ENCODE measurements at regions not wholly inside any gene's neighbourhood (a gene's known extent, or its start where the extent isn't known, plus 50 kb on each side); places are given as distances from the start of the nearest gene placed in this dataset.
"Not testable (repeated sequence)": the region's sequence is repeated elsewhere in the genome, so short reads cannot be mapped to it uniquely, and the experiment has no call there.

- TF ChIP-seq ILF3 (IDR thresholded peaks at IDR 0.05; ENCODE audit: borderline replicate concordance), result no peak
Measured at GRCh38 chr2:186426153-186427016, 59.7 kb upstream of the ZC3H15 start (continued).

- H3K9me3 ChIP-seq (replicated peaks; ENCODE audit: control insufficient read depth, insufficient read depth, low read depth, low read length); H3K9me1 ChIP-seq (ENCODE audit: control insufficient read depth, insufficient read depth, low read length); CTCF ChIA-PET (ENCODE audit: low intra/inter-chr PET ratio); intact Hi-C loops (cut with micrococcal nuclease); FAIRE-seq; H3K79me2 ChIP-seq (ENCODE audit: control insufficient read depth, insufficient read depth, low read length); POLR2A ChIA-PET; H3K36me3 ChIP-seq (ENCODE audit: control insufficient read depth, insufficient read depth, low read length); H3K27me3 ChIP-seq (ENCODE audit: control insufficient read depth in 2 of 2, insufficient read depth in 2 of 2, low read length in 2 of 2); H4K20me1 ChIP-seq (replicated peaks; ENCODE audit: control insufficient read depth, insufficient read depth, low read length); H3K4me3 ChIP-seq; H3K27ac ChIP-seq (ENCODE audit: extremely low read depth, low read depth, low read length); DNase-seq (ENCODE audit: extremely low read depth in 1 of 4, low spot score in 3 of 4); H3K4me2 ChIP-seq (ENCODE audit: insufficient read depth, low read length); in situ Hi-C loops (cut with MboI); BruUV-seq (replicated peaks); H3K4me1 ChIP-seq (replicated peaks in 1 of 2; ENCODE audit: control insufficient read depth in 2 of 2, insufficient read depth in 2 of 2, low read length in 2 of 2); H2AFZ ChIP-seq (ENCODE audit: low read depth, low read length); H3K9ac ChIP-seq (ENCODE audit: insufficient read depth in 1 of 2, low read depth in 2 of 2, low read length in 2 of 2); ATAC-seq: not testable (repeated sequence)
- 14% methylated on average over 1 of the region's 3 CpGs for WGBS (ENCODE audit: insufficient coverage, low coverage, missing lambda C conversion rate)
Measured at GRCh38 chr2:186427017-186427350, 59.1 kb upstream of the ZC3H15 start.

- CTCF ChIA-PET (ENCODE audit: low intra/inter-chr PET ratio), result no interaction called here
- Histone ChIP-seq H4K20me1 (replicated peaks; ENCODE audit: control insufficient read depth, insufficient read depth, low read length) (no peaks in the 10 kb centered on the region), H3K4me3 (no peak overlapping the region), H3K4me1 (replicated peaks in 1 of 2; ENCODE audit: control insufficient read depth in 2 of 2, insufficient read depth in 2 of 2, low read length in 2 of 2) (no peaks in the 10 kb centered on the region), H3K9me3 (replicated peaks; ENCODE audit: control insufficient read depth, insufficient read depth, low read depth, low read length) (no peaks in the 10 kb centered on the region), H3K36me3 (ENCODE audit: control insufficient read depth, insufficient read depth, low read length) (no peaks in the 10 kb centered on the region), H3K79me2 (ENCODE audit: control insufficient read depth, insufficient read depth, low read length) (no peaks in the 10 kb centered on the region), H3K9ac (ENCODE audit: insufficient read depth in 1 of 2, low read depth in 2 of 2, low read length in 2 of 2) (no peak overlapping the region), H3K27ac (ENCODE audit: extremely low read depth, low read depth, low read length) (no peak overlapping the region), H2AFZ (ENCODE audit: low read depth, low read length) (no peak overlapping the region), H3K4me2 (ENCODE audit: insufficient read depth, low read length) (no peak overlapping the region), H3K27me3 (ENCODE audit: control insufficient read depth in 2 of 2, insufficient read depth in 2 of 2, low read length in 2 of 2) (no peaks in the 10 kb centered on the region), H3K9me1 (ENCODE audit: control insufficient read depth, insufficient read depth, low read length) (no peaks in the 10 kb centered on the region)
- in situ Hi-C loops (cut with MboI), result no loop called here
- no peak for TF ChIP-seq TRIM24 (IDR thresholded peaks at IDR 0.05)
- 6% methylated on average over 2 of the region's 2 CpGs for WGBS (ENCODE audit: insufficient coverage, low coverage, missing lambda C conversion rate)
- no peak for FAIRE-seq
- DNase-seq (ENCODE audit: extremely low read depth in 1 of 4, low spot score in 3 of 4), result no peak
- BruUV-seq (replicated peaks), result no TSS peak
- intact Hi-C loops (cut with micrococcal nuclease), result no loop called here
- POLR2A ChIA-PET, result no interaction called here
- ATAC-seq, result no peak
Measured at GRCh38 chr2:186427970-186428369, 58.1 kb upstream of the ZC3H15 start.
